K562 (cell line): ENCODE measurements at regions not wholly inside any gene's neighbourhood (a gene's known extent, or its start where the extent isn't known, plus 50 kb on each side); places are given as distances from the start of the nearest gene placed in this dataset.

ENCODE experiments used
- ATAC-seq: fragments of 200-7000 bp; cut with Tn5 transposase; 3 replicates; pipeline ENCODE4 v1.9.1; 2020; ENCODE audit warnings: moderate library complexity
- BruUV-seq: library from RNA; stranded (reverse); fragments of 400-500 nt; replicated peaks from 2 replicates; lab custom pipeline; 2021; lab: Mats Ljungman, UMichigan
- CTCF ChIA-PET: fragments of 300-600 bp; formaldehyde crosslinking; extraction: SDS; loops from one replicate; lab custom pipeline; 2021; ENCODE audit warnings: low intra/inter-chr PET ratio; lab: Yijun Ruan, JAX
- POLR2A ChIA-PET: fragments of 300-600, 350-650 bp; sonication (Branson Sonifier 250); formaldehyde crosslinking; extraction: SDS; loops from one replicate; lab custom pipeline; 2021; ENCODE audit warnings: antibody characterized with exemption, inconsistent platforms; lab: Yijun Ruan, JAX
- DNase-seq, 4 experiments: peaks; one replicate each; pipeline versions ENCODE4 v3.0.0 to v3.0.0-alpha.2; 2011 to 2018; ENCODE audit warnings: low spot score in 3 of 4, mixed read lengths in 3 of 4; ENCODE audit errors: extremely low read depth in 1 of 4
- FAIRE-seq: peaks from 2 replicates; lab custom pipeline; 2011; peaks lifted over from hg19 to GRCh38; lab: Jason Lieb, UNC
- H2AFZ ChIP-seq: 2 replicates; pipeline ENCODE4 v1.6.0; 2011; ENCODE audit warnings: low read depth, low read length, control low read depth, inconsistent platforms
- H3K27ac ChIP-seq: fragments of 200-600 bp; 3 replicates; pipeline ENCODE4 v1.8.0; 2011; ENCODE audit warnings: low read depth, mild to moderate bottlenecking, control low read depth, inconsistent platforms, low read length, moderate library complexity, mixed read lengths; ENCODE audit errors: extremely low read depth
- H3K27me3 ChIP-seq, 2 experiments: fragments of 300-600 bp in 1 of 2; 2 replicates in 1 of 2; 3 replicates in 1 of 2; pipeline versions ENCODE4 v1.6.0 to v1.8.0; 2011; ENCODE audit warnings: inconsistent platforms in 2 of 2, low read length in 2 of 2, mild to moderate bottlenecking in 1 of 2, mixed read lengths in 1 of 2, moderate library complexity in 1 of 2; ENCODE audit not compliant: control insufficient read depth in 2 of 2, insufficient read depth in 2 of 2
- H3K36me3 ChIP-seq: fragments of 300-600 bp; 3 replicates; pipeline ENCODE4 v1.8.0; 2011; ENCODE audit warnings: mild to moderate bottlenecking, low read length, inconsistent platforms; ENCODE audit not compliant: control insufficient read depth, insufficient read depth
- H3K4me1 ChIP-seq, 2 experiments: fragments of 200-600 bp in 1 of 2; replicated peaks in 1 of 2; 2 replicates in 1 of 2; 3 replicates in 1 of 2; pipeline versions ENCODE4 v1.5.1 to v1.8.0; 2011; ENCODE audit warnings: inconsistent platforms in 2 of 2, low read length in 2 of 2, mild to moderate bottlenecking in 1 of 2, mixed read lengths in 1 of 2, moderate library complexity in 1 of 2; ENCODE audit not compliant: control insufficient read depth in 2 of 2, insufficient read depth in 2 of 2
- H3K4me2 ChIP-seq: 2 replicates; pipeline ENCODE4 v1.6.1; 2011; ENCODE audit warnings: low read length, control low read depth, inconsistent platforms, mixed read lengths; ENCODE audit not compliant: insufficient read depth
- H3K4me3 ChIP-seq: fragments of 200-600 bp; sonication (generic), shearing (Covaris generic); 2 replicates; pipeline ENCODE4 v1.5.1; 2016; ENCODE audit warnings: control low read depth, inconsistent platforms
- H3K79me2 ChIP-seq: fragments of 200-600 bp; 3 replicates; pipeline ENCODE4 v1.8.0; 2011; ENCODE audit warnings: low read length, inconsistent platforms; ENCODE audit not compliant: control insufficient read depth, insufficient read depth
- H3K9ac ChIP-seq, 2 experiments: 2 replicates each; pipeline versions ENCODE4 v1.6.0 to v1.6.1; 2011; ENCODE audit warnings: low read depth in 2 of 2, low read length in 2 of 2, control low read depth in 1 of 2, inconsistent platforms in 1 of 2, mild to moderate bottlenecking in 1 of 2, mixed read lengths in 1 of 2; ENCODE audit not compliant: insufficient read depth in 1 of 2
- H3K9me1 ChIP-seq: one replicate; pipeline ENCODE4 v1.6.0; 2011; ENCODE audit warnings: inconsistent platforms, mild to moderate bottlenecking, low read length, moderate library complexity; ENCODE audit not compliant: control insufficient read depth, insufficient read depth
- H3K9me3 ChIP-seq: replicated peaks from 2 replicates; pipeline ENCODE4 v1.5.1; 2011; ENCODE audit warnings: low read depth, low read length, inconsistent platforms; ENCODE audit not compliant: control insufficient read depth, insufficient read depth
- H4K20me1 ChIP-seq: replicated peaks from 2 replicates; pipeline ENCODE4 v1.6.1; 2011; ENCODE audit warnings: low read length, inconsistent platforms, mixed read lengths; ENCODE audit not compliant: control insufficient read depth, insufficient read depth
- GTF3C2 ChIP-seq: IDR thresholded peaks from 3 replicates; pipeline ENCODE4 v1.6.1; 2011; ENCODE audit warnings: borderline replicate concordance, mild to moderate bottlenecking, moderate library complexity; ENCODE audit not compliant: insufficient read length; ENCODE audit errors: extremely low read depth
- HNRNPK ChIP-seq: fragments of 200-400 bp; formaldehyde crosslinking; IDR thresholded peaks from one replicate; pipeline ENCODE4 v1.6.1; 2018; ENCODE audit warnings: mild to moderate bottlenecking, low read depth, low read length; ENCODE audit not compliant: poor library complexity, severe bottlenecking
- KDM2B ChIP-seq: fragments of 250-450 bp; sonication (Bioruptor Pico); IDR thresholded peaks from 2 replicates; pipeline ENCODE4 v1.8.0; 2021; ENCODE audit warnings: mild to moderate bottlenecking, moderate library complexity
- MIER1 ChIP-seq: fragments of 450-650 bp; IDR thresholded peaks from 2 replicates; pipeline ENCODE4 v1.6.1; 2016; ENCODE audit warnings: antibody characterized with exemption, mild to moderate bottlenecking, low read depth
- MTA1 ChIP-seq: fragments of 450-650 bp; IDR thresholded peaks from 2 replicates; pipeline ENCODE4 v1.6.1; 2017; ENCODE audit warnings: borderline replicate concordance
- NFRKB ChIP-seq: fragments of 450-650 bp; IDR thresholded peaks from 2 replicates; pipeline ENCODE4 v1.6.1; 2016; ENCODE audit warnings: low read depth
- PHF8 ChIP-seq: fragments of 200-600 bp; sonication (generic); IDR thresholded peaks from 2 replicates; pipeline ENCODE4 v1.6.1; 2012; ENCODE audit warnings: mixed run types, mild to moderate bottlenecking, inconsistent platforms, low read length, moderate library complexity, borderline replicate concordance
- PTTG1 ChIP-seq: fragments of 450-650 bp; IDR thresholded peaks from 2 replicates; pipeline ENCODE4 v1.6.1; 2016; ENCODE audit warnings: low read depth, mild to moderate bottlenecking, missing genetic modification characterization, missing compliant biosample characterization
- SRF ChIP-seq, 2 experiments: fragments of 250-450, 450-650 bp in 1 of 2; sonication (Bioruptor Pico) in 1 of 2; sonication (generic) in 1 of 2; formaldehyde crosslinking; IDR thresholded peaks; 2 replicates each; pipeline versions ENCODE4 v1.5.0 to v1.5.1; 2020 to 2022; ENCODE audit warnings: mild to moderate bottlenecking in 1 of 2, missing genetic modification reagents in 1 of 2
- ZNF12 ChIP-seq: sonication (generic); formaldehyde crosslinking; IDR thresholded peaks from 2 replicates; pipeline ENCODE4 v1.4.0; 2020; ENCODE audit warnings: mild to moderate bottlenecking, missing genetic modification reagents
- ZNF174 ChIP-seq: fragments of 250-450 bp; sonication (Bioruptor Pico); IDR thresholded peaks from 2 replicates; pipeline ENCODE4 v1.4.0; 2020; ENCODE audit warnings: mild to moderate bottlenecking
- ZNF280B ChIP-seq: fragments of 250-450 bp; sonication (Bioruptor Pico); IDR thresholded peaks from 2 replicates; pipeline ENCODE4 v1.5.1; 2021; ENCODE audit warnings: mild to moderate bottlenecking
- WGBS: fragments of 100-300 bp; shearing (Covaris generic); methylation state at CpG from one replicate; pipeline ENCODE4 v1.1.6; 2016; ENCODE audit warnings: low coverage, mixed read lengths; ENCODE audit not compliant: insufficient coverage; ENCODE audit errors: missing lambda C conversion rate; 5-methylcytosine and 5-hydroxymethylcytosine counted together
- in situ Hi-C: fragments of 300-500 bp; cut with MboI; formaldehyde crosslinking; loops from 4 replicates; pipeline ENCODE4 v1.15.0; 2018; ENCODE audit warnings: inconsistent platforms, mixed read lengths
- intact Hi-C: fragments of 100-400 bp; cut with micrococcal nuclease; formaldehyde crosslinking; loops from 2 replicates; pipeline ENCODE4 v1.14.2; 2022

GRCh38 chr10:131427281-131427680, 115.8 kb upstream of the TCERG1L start:
- no peak overlapping the region for H2AFZ ChIP-seq
- in situ Hi-C loops: no loop called here
- no peaks in the 10 kb centered on the region for H3K9me1 ChIP-seq
- ChIA-PET POLR2A (no interaction called here), CTCF (no interaction called here)
- no peak overlapping the region for H3K27ac ChIP-seq
- no peaks in the 10 kb centered on the region for H3K4me1 ChIP-seq
- BruUV-seq: no TSS peak
- H3K36me3 ChIP-seq: no peaks in the 10 kb centered on the region
- intact Hi-C loops: no loop called here
- H3K4me2 ChIP-seq: no peak overlapping the region
- ATAC-seq (no peak), FAIRE-seq (no peak), DNase-seq (no peak)
- no peak for TF ChIP-seq ZNF12 (CRISPR knock-in tag)
- no peak for TF ChIP-seq HNRNPK
- TF ChIP-seq ZNF280B (CRISPR knock-in tag): no peak
- no peak for TF ChIP-seq MTA1
- no peak for TF ChIP-seq NFRKB
- TF ChIP-seq KDM2B (CRISPR knock-in tag): no peak
- TF ChIP-seq ZNF174: no peak
- TF ChIP-seq SRF (CRISPR knock-in tag; IDR thresholded peaks at IDR 0.05): no peak
- TF ChIP-seq MIER1: no peak
- no peak for TF ChIP-seq PTTG1 (tag)
- TF ChIP-seq GTF3C2: no peak
- TF ChIP-seq PHF8: no peak
- peaks cover 0 to 33% of the 10 kb centered on the region in 2 experiments; a peak in 3 of 5 replicates for H3K27me3 ChIP-seq
- H4K20me1 ChIP-seq: no peaks in the 10 kb centered on the region; the same call in 1 of the 2 replicates
- no peaks in the 10 kb centered on the region for H3K9me3 ChIP-seq
- H3K79me2 ChIP-seq: no peaks in the 10 kb centered on the region
- 0% methylated on average over 6 of the region's 8 CpGs for WGBS
- no peak overlapping the region for H3K9ac ChIP-seq
- no peak overlapping the region for H3K4me3 ChIP-seq
